Kidney (tissue), 13 donors: ENCODE measurements at regions not wholly inside any gene's neighbourhood (a gene's known extent, or its start where the extent isn't known, plus 50 kb on each side); places are given as distances from the start of the nearest gene placed in this dataset.

ENCODE experiments used
- DNase-seq, 5 donors: peaks; one replicate each; pipeline ENCODE4 v3.0.0-alpha.2; 2013 to 2020
- FAIRE-seq: peaks from 2 replicates; lab custom pipeline; 2012; peaks lifted over from hg19 to GRCh38; lab: Jason Lieb, UNC
- H3K27ac ChIP-seq, 2 donors: one replicate each; pipeline ENCODE4 v1.7.0; 2013; ENCODE audit warnings: low read depth in 2 of 2, low read length in 2 of 2, inconsistent platforms in 1 of 2
- H3K27me3 ChIP-seq: one replicate; pipeline ENCODE4 v1.7.1; 2013; ENCODE audit warnings: low read length, inconsistent platforms; ENCODE audit not compliant: control insufficient read depth, insufficient read depth
- H3K36me3 ChIP-seq, 3 donors: one replicate each; pipeline versions ENCODE4 v1.7.0 to v1.7.1; 2013; ENCODE audit warnings: low read length in 3 of 3, control low read depth in 1 of 3, inconsistent platforms in 1 of 3; ENCODE audit not compliant: insufficient read depth in 3 of 3, control insufficient read depth in 2 of 3
- H3K4me1 ChIP-seq, 3 donors: one replicate each; pipeline versions ENCODE4 v1.7.0 to v1.7.1; 2013; ENCODE audit warnings: low read length in 3 of 3, inconsistent platforms in 1 of 3, low read depth in 1 of 3; ENCODE audit not compliant: control insufficient read depth in 2 of 3, insufficient read depth in 2 of 3
- H3K4me3 ChIP-seq, 3 donors: one replicate each; pipeline versions ENCODE4 v1.7.0 to v1.8.1; 2013; ENCODE audit warnings: low read length in 3 of 3, control low read depth in 1 of 3, inconsistent platforms in 1 of 3
- H3K9ac ChIP-seq, 3 donors: one replicate each; pipeline versions ENCODE4 v1.7.0 to v1.7.1; 2013; ENCODE audit warnings: low read length in 3 of 3, control low read depth in 1 of 3, inconsistent platforms in 1 of 3
- H3K9me3 ChIP-seq, 3 donors: one replicate each; pipeline versions ENCODE4 v1.7.0 to v1.7.1; 2013; ENCODE audit warnings: low read length in 3 of 3, control low read depth in 1 of 3, inconsistent platforms in 1 of 3; ENCODE audit not compliant: control insufficient read depth in 2 of 3, insufficient read depth in 1 of 3
- intact Hi-C: fragments of 100-400 bp; cut with DNase I; formaldehyde crosslinking; loops from one replicate; pipeline ENCODE4 v1.11.1; 2022
- TF ChIP-seq, protein P1 (sequence below): IDR thresholded peaks from 3 replicates; pipeline ENCODE4 v1.5.1; 2012; ENCODE audit warnings: mild to moderate bottlenecking, moderate library complexity, borderline replicate concordance; ENCODE audit not compliant: insufficient read depth; ENCODE audit errors: extremely low read depth
- donor health status: control.
- donor health status: control.
- donor health status: control.
- donor health status: control.
- donor health status: control.
- donor health status: DM: yes; HTN: yes; CAD: no.
- donor health status: Normal renal cell carcinoma (clear cell type).

DNA sequence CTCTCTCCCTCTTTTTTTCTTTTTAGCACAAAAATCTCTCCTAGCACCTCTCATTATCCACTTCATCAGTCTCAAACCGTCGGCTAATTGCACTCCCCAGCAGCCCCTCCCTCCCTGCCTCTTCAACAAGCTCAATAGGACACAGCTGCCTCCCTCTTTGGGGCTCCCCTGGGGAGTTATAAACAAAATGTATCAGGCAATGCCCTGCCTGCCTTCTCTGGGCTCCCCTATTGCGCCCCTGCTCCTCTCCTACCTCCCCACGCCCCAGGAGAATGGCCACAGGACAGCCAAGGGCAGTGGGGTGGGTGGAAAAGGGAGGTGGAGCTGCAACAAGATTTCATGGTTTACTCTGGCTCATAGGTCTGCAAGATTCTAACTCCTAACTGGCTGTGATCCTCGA lies 147.1 kb upstream of the GRIK3 start:
- DNase-seq (no peak), FAIRE-seq (no peak)
- H3K9ac ChIP-seq = no peak overlapping the region
- no peaks in the 10 kb centered on the region for H3K36me3 ChIP-seq
- no peaks in the 10 kb centered on the region for H3K27me3 ChIP-seq
- H3K4me1 ChIP-seq = no peaks in the 10 kb centered on the region
- H3K4me3 ChIP-seq = no peak overlapping the region
- intact Hi-C loops = no loop called here
- no peaks in the 10 kb centered on the region for H3K9me3 ChIP-seq
- TF ChIP-seq, protein P1, sequence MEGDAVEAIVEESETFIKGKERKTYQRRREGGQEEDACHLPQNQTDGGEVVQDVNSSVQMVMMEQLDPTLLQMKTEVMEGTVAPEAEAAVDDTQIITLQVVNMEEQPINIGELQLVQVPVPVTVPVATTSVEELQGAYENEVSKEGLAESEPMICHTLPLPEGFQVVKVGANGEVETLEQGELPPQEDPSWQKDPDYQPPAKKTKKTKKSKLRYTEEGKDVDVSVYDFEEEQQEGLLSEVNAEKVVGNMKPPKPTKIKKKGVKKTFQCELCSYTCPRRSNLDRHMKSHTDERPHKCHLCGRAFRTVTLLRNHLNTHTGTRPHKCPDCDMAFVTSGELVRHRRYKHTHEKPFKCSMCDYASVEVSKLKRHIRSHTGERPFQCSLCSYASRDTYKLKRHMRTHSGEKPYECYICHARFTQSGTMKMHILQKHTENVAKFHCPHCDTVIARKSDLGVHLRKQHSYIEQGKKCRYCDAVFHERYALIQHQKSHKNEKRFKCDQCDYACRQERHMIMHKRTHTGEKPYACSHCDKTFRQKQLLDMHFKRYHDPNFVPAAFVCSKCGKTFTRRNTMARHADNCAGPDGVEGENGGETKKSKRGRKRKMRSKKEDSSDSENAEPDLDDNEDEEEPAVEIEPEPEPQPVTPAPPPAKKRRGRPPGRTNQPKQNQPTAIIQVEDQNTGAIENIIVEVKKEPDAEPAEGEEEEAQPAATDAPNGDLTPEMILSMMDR = no peak
- H3K27ac ChIP-seq = no peak overlapping the region

DNA sequence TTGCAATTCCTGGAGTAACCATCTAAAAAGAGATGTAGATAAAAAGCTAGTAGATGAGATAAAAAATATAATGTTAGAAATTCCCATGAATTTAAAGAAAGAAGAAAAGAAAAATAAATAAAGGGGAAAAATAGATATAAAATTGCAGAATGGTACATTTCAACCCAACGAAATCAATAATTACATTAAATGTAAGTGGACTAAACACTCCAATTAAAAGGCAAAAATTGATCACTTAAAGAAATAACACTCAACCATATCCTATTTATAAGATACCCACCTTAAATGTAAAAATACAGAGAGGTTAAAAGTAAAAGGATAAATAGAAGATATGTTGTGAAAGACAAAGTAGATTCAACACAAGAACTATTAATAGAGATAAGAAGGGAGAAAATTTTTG lies 150.5 kb upstream of the GRIK3 start:
- H3K36me3 ChIP-seq = no peaks in the 10 kb centered on the region
- TF ChIP-seq, protein P1 = no peak
- intact Hi-C loops = no loop called here
- H3K4me3 ChIP-seq = no peak overlapping the region
- DNase-seq = no peak
- FAIRE-seq = no peak
- no peak overlapping the region for H3K27ac ChIP-seq
- no peak overlapping the region for H3K9ac ChIP-seq
- no peaks in the 10 kb centered on the region for H3K9me3 ChIP-seq
- no peaks in the 10 kb centered on the region for H3K4me1 ChIP-seq
- H3K27me3 ChIP-seq = no peaks in the 10 kb centered on the region

DNA sequence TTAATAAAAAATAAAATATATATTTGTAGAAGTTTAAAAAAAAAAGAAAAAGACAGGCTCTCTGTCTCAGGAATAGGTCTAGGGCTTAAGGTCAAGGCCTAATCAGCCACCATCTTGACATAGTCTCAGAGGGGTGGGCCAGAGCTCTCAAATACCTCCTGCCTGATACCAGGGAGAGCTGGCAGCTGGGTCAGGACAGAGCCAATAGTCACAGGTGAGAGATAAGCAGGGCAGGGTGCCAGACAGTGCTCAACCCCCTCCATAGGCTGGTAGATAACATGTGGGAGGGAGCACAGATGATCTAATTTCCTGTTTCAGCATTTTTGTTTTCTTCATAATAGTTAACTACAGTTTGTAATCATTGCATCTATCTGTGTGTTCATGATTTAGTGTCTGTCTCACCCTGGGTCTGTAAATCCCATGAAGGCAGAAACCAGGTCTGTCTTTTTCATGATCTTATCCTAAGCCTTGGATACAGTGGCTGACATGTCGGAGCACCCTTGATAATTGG lies 152.0 kb upstream of the GRIK3 start:
- Histone ChIP-seq H3K9me3 (no peaks in the 10 kb centered on the region), H3K4me3 (no peak overlapping the region), H3K4me1 (no peaks in the 10 kb centered on the region), H3K27me3 (no peaks in the 10 kb centered on the region), H3K27ac (no peak overlapping the region), H3K36me3 (no peaks in the 10 kb centered on the region), H3K9ac (no peak overlapping the region)
- DNase-seq (no peak), FAIRE-seq (no peak)
- intact Hi-C loops = no loop called here
- TF ChIP-seq, protein P1 = no peak

DNA sequence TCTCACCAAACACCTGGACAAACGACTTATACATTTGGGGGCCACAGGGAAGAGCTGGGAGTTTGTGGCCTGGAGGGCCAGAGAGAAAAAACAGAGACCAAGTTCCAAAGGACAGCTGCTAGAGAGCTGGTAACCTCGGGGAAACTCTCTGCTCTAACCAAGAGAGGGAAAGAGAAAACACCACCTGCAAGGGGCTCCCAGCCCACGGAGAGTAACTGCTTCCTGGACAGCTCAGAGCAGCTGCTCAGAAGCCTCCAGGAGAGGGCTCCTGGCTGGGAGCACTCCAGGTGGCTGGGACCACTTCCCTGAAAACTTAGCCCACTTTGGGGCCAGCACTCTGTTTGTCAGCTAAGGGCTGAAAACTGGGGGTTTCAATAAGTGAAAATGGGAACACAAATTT lies 154.8 kb upstream of the GRIK3 start:
- Histone ChIP-seq H3K27me3 (no peaks in the 10 kb centered on the region), H3K27ac (no peak overlapping the region), H3K4me1 (no peaks in the 10 kb centered on the region), H3K9ac (no peak overlapping the region), H3K9me3 (peaks cover 0 to 2% (median 0%) of the 10 kb centered on the region in 3 donors), H3K4me3 (no peak overlapping the region), H3K36me3 (no peaks in the 10 kb centered on the region)
- TF ChIP-seq, protein P1 = no peak
- FAIRE-seq (no peak), DNase-seq (no peak)
- intact Hi-C loops = no loop called here
